Mesenchymal stem cell (in vitro differentiated cells and primary cell): ENCODE measurements at regions not wholly inside any gene's neighbourhood (a gene's known extent, or its start where the extent isn't known, plus 50 kb on each side); places are given as distances from the start of the nearest gene placed in this dataset.

Experiments used
- DNase-seq: peaks from one replicate; pipeline ENCODE4 v3.0.0-alpha.2; 2013
- H2AFZ ChIP-seq: one replicate; pipeline ENCODE4 v1.6.1; 2013; ENCODE audit warnings: low read depth, mild to moderate bottlenecking, control low read depth, inconsistent platforms, low read length, moderate library complexity
- H2AK5ac ChIP-seq: 2 replicates; pipeline ENCODE4 v1.6.1; 2013; ENCODE audit warnings: low read length, moderate library complexity, mild to moderate bottlenecking, inconsistent platforms; ENCODE audit not compliant: severe bottlenecking
- H2BK120ac ChIP-seq: one replicate; pipeline ENCODE4 v1.6.1; 2013; ENCODE audit warnings: low read depth, mild to moderate bottlenecking, inconsistent platforms, low read length, moderate library complexity
- H2BK12ac ChIP-seq, 2 experiments: one replicate each; pipeline ENCODE4 v1.6.1; 2013; ENCODE audit warnings: inconsistent platforms in 2 of 2, low read length in 2 of 2, mild to moderate bottlenecking in 2 of 2, moderate library complexity in 2 of 2, control low read depth in 1 of 2
- H2BK15ac ChIP-seq: one replicate; pipeline ENCODE4 v1.6.1; 2013; ENCODE audit warnings: mild to moderate bottlenecking, low read depth, inconsistent platforms; ENCODE audit not compliant: poor library complexity, severe bottlenecking
- H2BK5ac ChIP-seq: 2 replicates; pipeline ENCODE4 v1.6.1; 2013; ENCODE audit warnings: low read depth, mild to moderate bottlenecking, low read length, control low read depth, inconsistent platforms; ENCODE audit not compliant: poor library complexity, severe bottlenecking
- H3K14ac ChIP-seq, 2 experiments: one replicate each; pipeline ENCODE4 v1.6.1; 2013; ENCODE audit warnings: inconsistent platforms in 2 of 2, low read length in 2 of 2, control low read depth in 1 of 2, mild to moderate bottlenecking in 1 of 2, moderate library complexity in 1 of 2
- H3K18ac ChIP-seq, 2 experiments: one replicate each; pipeline ENCODE4 v1.6.1; 2013; ENCODE audit warnings: inconsistent platforms in 2 of 2, low read length in 2 of 2, control low read depth in 1 of 2, low read depth in 1 of 2, mild to moderate bottlenecking in 1 of 2
- H3K23ac ChIP-seq, 2 experiments: one replicate each; pipeline ENCODE4 v1.6.1; 2013; ENCODE audit warnings: inconsistent platforms in 2 of 2, low read length in 2 of 2, mild to moderate bottlenecking in 2 of 2, moderate library complexity in 2 of 2, control low read depth in 1 of 2
- H3K27ac ChIP-seq: 2 replicates; pipeline ENCODE4 v1.5.1; 2013; ENCODE audit warnings: mild to moderate bottlenecking, moderate library complexity, low read length, control low read depth, inconsistent platforms; ENCODE audit not compliant: poor library complexity, severe bottlenecking
- H3K27me3 ChIP-seq, 2 experiments: 2 replicates each; pipeline versions ENCODE4 v1.6.1 to v1.7.0; 2013; ENCODE audit warnings: low read length in 2 of 2, mild to moderate bottlenecking in 2 of 2, moderate library complexity in 2 of 2, control low read depth in 1 of 2, inconsistent platforms in 1 of 2; ENCODE audit not compliant: control insufficient read depth in 1 of 2, insufficient read depth in 1 of 2
- H3K36me3 ChIP-seq, 2 experiments: 2 replicates each; pipeline versions ENCODE4 v1.6.1 to v1.7.0; 2013; ENCODE audit warnings: low read length in 2 of 2, control low read depth in 1 of 2, inconsistent platforms in 1 of 2, low read depth in 1 of 2, mild to moderate bottlenecking in 1 of 2; ENCODE audit not compliant: insufficient read depth in 2 of 2, control insufficient read depth in 1 of 2
- H3K4ac ChIP-seq, 2 experiments: one replicate each; pipeline ENCODE4 v1.6.1; 2013; ENCODE audit warnings: inconsistent platforms in 2 of 2, low read length in 2 of 2, mild to moderate bottlenecking in 2 of 2, moderate library complexity in 2 of 2, control low read depth in 1 of 2, low read depth in 1 of 2
- H3K4me1 ChIP-seq: 2 replicates; pipeline ENCODE4 v1.6.1; 2013; ENCODE audit warnings: low read depth, low read length, control low read depth; ENCODE audit not compliant: control insufficient read depth, insufficient read depth
- H3K4me2 ChIP-seq: 2 replicates; pipeline ENCODE4 v1.6.1; 2013; ENCODE audit warnings: low read length, mild to moderate bottlenecking, inconsistent platforms; ENCODE audit not compliant: poor library complexity, severe bottlenecking
- H3K4me3 ChIP-seq, 2 experiments: 2 replicates each; pipeline versions ENCODE4 v1.5.1 to v1.7.0; 2013; ENCODE audit warnings: low read length in 2 of 2, mild to moderate bottlenecking in 2 of 2, control low read depth in 1 of 2, low read depth in 1 of 2; ENCODE audit not compliant: insufficient read depth in 1 of 2
- H3K79me1 ChIP-seq: replicated peaks from 2 replicates; pipeline ENCODE4 v1.6.1; 2013; ENCODE audit warnings: mild to moderate bottlenecking, control low read depth, low read length, inconsistent platforms; ENCODE audit not compliant: poor library complexity, severe bottlenecking
- H3K9ac ChIP-seq: 2 replicates; pipeline ENCODE4 v1.7.0; 2013; ENCODE audit warnings: mild to moderate bottlenecking, low read length, moderate library complexity
- H3K9me3 ChIP-seq: 2 replicates; pipeline ENCODE4 v1.7.0; 2013; ENCODE audit warnings: mild to moderate bottlenecking, low read length; ENCODE audit not compliant: control insufficient read depth
- H4K8ac ChIP-seq: one replicate; pipeline ENCODE4 v1.6.1; 2013; ENCODE audit warnings: inconsistent platforms, mild to moderate bottlenecking, low read length, moderate library complexity
- H4K91ac ChIP-seq: one replicate; pipeline ENCODE4 v1.6.1; 2013; ENCODE audit warnings: mild to moderate bottlenecking, low read length, inconsistent platforms
- WGBS: methylation state at CpG from one replicate; pipeline ENCODE4 v1.1.7; 2013; ENCODE audit warnings: mixed read lengths; 5-methylcytosine and 5-hydroxymethylcytosine counted together

DNA sequence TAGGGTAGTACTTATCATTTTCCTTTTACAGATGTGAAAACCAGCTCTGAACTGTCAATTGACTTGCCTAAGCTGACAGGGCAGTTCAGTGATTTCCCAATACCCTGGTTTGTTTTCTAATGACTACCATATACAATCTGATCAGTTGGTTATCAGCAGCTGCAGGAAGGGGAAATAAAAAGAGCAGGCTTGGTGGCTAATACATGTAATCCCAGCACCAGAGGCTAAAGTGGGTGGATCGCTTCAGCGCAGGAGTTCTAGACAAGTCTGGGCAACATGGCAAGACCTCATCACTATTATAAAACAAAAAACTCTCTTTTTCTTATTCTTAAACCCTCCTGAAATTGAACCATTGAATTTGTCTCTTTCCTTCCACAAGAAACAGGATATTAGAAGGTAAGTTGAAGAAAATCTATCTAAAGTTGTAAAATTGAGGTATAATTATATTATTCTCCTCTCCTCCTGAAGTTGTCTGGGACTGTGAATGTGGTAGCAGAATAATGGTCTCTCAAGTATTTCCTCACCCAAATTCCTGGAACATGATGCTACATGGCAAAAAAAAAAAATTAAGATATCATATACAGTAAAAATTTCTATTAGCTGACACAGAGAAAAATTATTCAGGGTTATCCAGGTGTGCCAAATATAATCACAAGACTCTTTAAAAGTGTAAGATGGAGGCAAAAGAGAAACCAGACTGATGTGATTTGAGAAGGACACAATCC, 1441.6 kb downstream of the SUCLG1 start:
- no peaks in the 10 kb centered on the region for H3K4me1 ChIP-seq
- no peak overlapping the region for H4K8ac ChIP-seq
- H3K27me3 ChIP-seq: no peaks in the 10 kb centered on the region
- H3K14ac ChIP-seq: no peak overlapping the region
- no peak overlapping the region for H2BK5ac ChIP-seq
- no peak overlapping the region for H4K91ac ChIP-seq
- H3K9me3 ChIP-seq: no peaks in the 10 kb centered on the region
- H3K23ac ChIP-seq: no peak overlapping the region
- H3K4me2 ChIP-seq: no peak overlapping the region
- H3K27ac ChIP-seq: no peak overlapping the region
- no peak overlapping the region for H3K4me3 ChIP-seq
- H2BK120ac ChIP-seq: no peak overlapping the region
- H3K9ac ChIP-seq: no peak overlapping the region
- H2BK12ac ChIP-seq: no peak overlapping the region
- H3K36me3 ChIP-seq: no peaks in the 10 kb centered on the region
- H2AK5ac ChIP-seq: no peak overlapping the region
- H3K79me1 ChIP-seq: no peaks in the 10 kb centered on the region
- H2BK15ac ChIP-seq: no peak overlapping the region
- no peak for DNase-seq
- H3K18ac ChIP-seq: no peak overlapping the region
- no peak overlapping the region for H2AFZ ChIP-seq
- no peak overlapping the region for H3K4ac ChIP-seq
- WGBS: 94% methylated on average over 2 of the region's 2 CpGs

DNA sequence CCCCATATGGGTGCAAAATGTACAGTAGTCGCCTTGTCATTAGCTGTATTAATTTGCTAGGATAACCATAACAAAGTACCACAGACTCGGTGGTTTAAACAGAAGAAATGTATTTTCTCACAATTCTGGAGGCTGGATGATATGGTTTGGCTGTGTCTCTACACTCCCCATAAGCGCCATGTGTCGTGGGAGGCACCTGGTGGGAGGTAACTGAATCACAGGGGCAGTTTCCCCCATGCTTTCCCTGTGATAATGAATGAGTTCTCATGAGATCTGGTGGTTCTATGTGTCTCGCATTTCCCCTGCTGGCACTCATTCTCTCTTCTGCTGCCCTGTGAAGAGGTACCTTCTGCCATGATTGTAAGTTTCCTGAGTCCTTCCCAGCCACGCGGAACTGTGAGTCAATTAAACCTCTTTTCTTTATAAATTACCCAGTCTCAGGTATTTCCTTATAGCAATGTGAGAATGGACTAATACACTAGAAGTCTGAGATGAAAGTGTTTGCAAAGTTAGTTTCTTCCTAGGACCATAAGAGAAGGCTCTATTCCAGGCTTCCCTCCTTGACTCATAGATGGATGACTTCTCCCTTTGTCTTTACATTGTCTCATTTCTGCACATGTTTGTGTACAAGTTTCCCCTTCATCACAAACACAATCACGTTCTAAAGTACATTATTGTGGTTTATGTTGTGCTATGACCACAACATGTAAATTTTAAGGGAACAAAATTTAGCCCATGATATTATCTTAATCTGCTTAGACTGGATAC, 1442.6 kb downstream of the SUCLG1 start:
- Histone ChIP-seq H3K9ac (no peak overlapping the region), H3K4me2 (no peak overlapping the region), H2BK120ac (no peak overlapping the region), H2BK5ac (no peak overlapping the region), H2BK15ac (no peak overlapping the region), H3K79me1 (no peaks in the 10 kb centered on the region), H3K14ac (no peak overlapping the region), H3K27ac (no peak overlapping the region), H3K27me3 (no peaks in the 10 kb centered on the region), H3K4me3 (no peak overlapping the region), H4K8ac (no peak overlapping the region), H3K4me1 (no peaks in the 10 kb centered on the region), H2AK5ac (no peak overlapping the region), H3K4ac (no peak overlapping the region), H2BK12ac (no peak overlapping the region), H3K23ac (no peak overlapping the region), H4K91ac (no peak overlapping the region), H3K18ac (no peak overlapping the region), H2AFZ (no peak overlapping the region), H3K36me3 (no peaks in the 10 kb centered on the region), H3K9me3 (no peaks in the 10 kb centered on the region)
- no peak for DNase-seq
- 84% methylated on average over 5 of the region's 8 CpGs for WGBS

DNA sequence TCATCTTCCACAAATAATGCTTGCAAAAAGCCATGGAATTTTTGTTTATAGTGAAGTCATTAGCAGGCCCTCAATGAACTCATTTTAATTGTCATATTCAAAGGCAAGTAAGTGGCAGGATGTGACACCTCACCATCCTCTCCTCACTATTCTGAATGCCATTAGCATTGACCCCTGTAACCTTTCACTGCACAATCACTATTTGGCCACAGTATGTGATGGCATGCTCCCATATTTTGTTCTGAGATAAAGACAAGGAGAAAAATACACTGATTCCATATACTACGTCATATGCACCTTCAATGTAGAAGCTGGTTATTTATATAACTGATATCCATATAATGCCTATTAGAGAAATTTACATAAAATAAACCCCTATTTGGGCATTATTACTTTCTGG, 1443.2 kb downstream of the SUCLG1 start:
- Histone ChIP-seq H3K4me1 (no peaks in the 10 kb centered on the region), H2BK120ac (no peak overlapping the region), H3K9ac (no peak overlapping the region), H2AFZ (no peak overlapping the region), H2AK5ac (no peak overlapping the region), H3K36me3 (no peaks in the 10 kb centered on the region), H3K18ac (no peak overlapping the region), H3K23ac (no peak overlapping the region), H3K4me2 (no peak overlapping the region), H3K4ac (no peak overlapping the region), H3K79me1 (no peaks in the 10 kb centered on the region), H2BK5ac (no peak overlapping the region), H3K27ac (no peak overlapping the region), H3K4me3 (no peak overlapping the region), H4K91ac (no peak overlapping the region), H4K8ac (no peak overlapping the region), H3K14ac (no peak overlapping the region), H3K9me3 (no peaks in the 10 kb centered on the region), H2BK12ac (no peak overlapping the region), H2BK15ac (no peak overlapping the region), H3K27me3 (no peaks in the 10 kb centered on the region)
- DNase-seq: no peak
- no CpG with 5 or more reads among the region's 1 CpG for WGBS

DNA sequence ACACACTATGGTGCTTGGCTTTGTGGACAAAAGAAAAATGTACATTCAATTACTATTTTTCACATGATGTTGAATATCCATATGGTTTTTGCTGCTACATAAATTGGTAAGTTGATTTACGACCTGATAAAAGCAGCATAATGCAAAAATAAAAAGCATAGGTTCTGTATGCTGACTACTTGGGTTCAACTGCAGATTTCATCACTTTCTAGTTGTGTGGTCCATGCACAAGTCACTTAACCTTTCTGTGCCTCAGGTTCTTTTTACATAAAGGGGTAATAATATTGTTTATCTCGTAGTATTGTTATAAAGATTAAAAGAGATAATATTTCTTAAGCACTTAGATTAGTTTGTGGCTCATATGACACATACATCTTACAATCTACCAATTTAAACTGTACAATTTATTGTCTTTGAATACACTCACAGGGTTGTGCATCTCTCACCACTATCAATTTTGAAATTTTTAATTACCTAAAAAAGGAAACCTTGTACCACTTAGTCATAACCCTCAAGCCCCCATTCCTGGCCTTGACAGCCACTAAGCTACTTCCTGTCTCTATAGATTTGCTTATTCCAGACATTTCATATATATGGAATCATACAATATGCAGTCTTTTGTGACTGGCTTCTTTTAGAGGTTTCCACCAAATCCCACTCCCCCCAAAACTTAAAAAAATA, 1443.9 kb downstream of the SUCLG1 start:
- no peaks in the 10 kb centered on the region for H3K27me3 ChIP-seq
- H3K4ac ChIP-seq: no peak overlapping the region
- no peak overlapping the region for H3K4me3 ChIP-seq
- H3K4me2 ChIP-seq: no peak overlapping the region
- H2AK5ac ChIP-seq: no peak overlapping the region
- no peaks in the 10 kb centered on the region for H3K79me1 ChIP-seq
- no peaks in the 10 kb centered on the region for H3K4me1 ChIP-seq
- H3K36me3 ChIP-seq: no peaks in the 10 kb centered on the region
- DNase-seq: no peak
- H2BK5ac ChIP-seq: no peak overlapping the region
- H4K8ac ChIP-seq: no peak overlapping the region
- no peak overlapping the region for H2BK120ac ChIP-seq
- no peak overlapping the region for H4K91ac ChIP-seq
- H3K9me3 ChIP-seq: no peaks in the 10 kb centered on the region
- H3K9ac ChIP-seq: no peak overlapping the region
- H3K14ac ChIP-seq: no peak overlapping the region
- H2BK15ac ChIP-seq: no peak overlapping the region
- no peak overlapping the region for H3K23ac ChIP-seq
- 67% methylated on average over 1 of the region's 2 CpGs for WGBS
- no peak overlapping the region for H3K27ac ChIP-seq
- H3K18ac ChIP-seq: no peak overlapping the region
- H2BK12ac ChIP-seq: no peak overlapping the region
- no peak overlapping the region for H2AFZ ChIP-seq
